COR-L47 (cell line): ENCODE measurements at regions not wholly inside any gene's neighbourhood (a gene's known extent, or its start where the extent isn't known, plus 50 kb on each side); places are given as distances from the start of the nearest gene placed in this dataset.
"Not testable (repeated sequence)": the region's sequence is repeated elsewhere in the genome, so short reads cannot be mapped to it uniquely, and the experiment has no call there.

Source experiments
- DNase-seq: peaks from one replicate; lab custom pipeline; 2025; lab: John Stamatoyannopoulos, UW

DNA sequence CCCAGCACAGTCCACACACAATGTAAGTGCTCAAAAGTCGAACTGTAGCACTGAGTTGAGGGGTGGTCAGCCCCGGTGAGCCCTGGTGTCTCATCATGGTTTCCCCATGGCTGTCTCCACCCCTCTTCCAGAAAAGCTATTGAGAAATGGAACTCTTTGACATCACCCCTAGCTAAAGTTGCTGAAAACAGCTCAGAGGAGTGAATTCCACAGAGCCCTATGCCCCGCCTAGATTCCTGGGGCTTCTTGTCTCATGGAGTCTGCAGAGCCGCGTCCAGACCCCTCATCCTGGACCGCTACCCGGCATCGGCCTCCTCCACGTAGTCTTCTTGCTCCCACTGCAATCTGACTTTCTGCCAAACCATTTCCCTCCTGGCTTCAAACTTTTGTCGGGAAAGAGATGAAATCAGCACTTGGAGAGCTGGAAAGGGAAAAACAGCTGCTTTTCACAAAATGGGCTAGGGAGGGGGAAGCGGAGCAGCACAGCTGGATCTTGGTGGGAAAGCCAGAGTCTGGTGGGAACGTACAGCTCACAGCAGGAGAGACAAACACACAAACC lies 132.2 kb downstream of the SNX5 start:
- no peak for DNase-seq

DNA sequence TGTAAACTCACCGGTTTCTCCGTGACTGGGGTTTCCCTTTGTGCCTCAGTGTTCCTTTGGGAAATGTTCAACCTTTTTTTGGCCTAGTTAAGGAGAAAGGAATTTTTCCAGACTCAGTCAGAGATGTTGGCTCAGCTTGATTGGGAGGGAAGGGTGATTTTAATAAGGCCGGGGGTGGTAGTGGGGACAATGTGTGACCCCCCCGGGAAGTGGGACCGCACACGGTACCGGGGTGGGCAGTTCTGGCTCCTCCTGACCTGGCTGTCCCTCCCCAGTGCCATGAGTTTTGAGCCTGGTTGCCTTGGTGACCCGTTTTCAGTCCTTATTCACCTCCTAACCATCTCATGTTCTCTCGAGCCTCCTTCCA lies 132.7 kb downstream of the SNX5 start:
- DNase-seq = no peak

DNA sequence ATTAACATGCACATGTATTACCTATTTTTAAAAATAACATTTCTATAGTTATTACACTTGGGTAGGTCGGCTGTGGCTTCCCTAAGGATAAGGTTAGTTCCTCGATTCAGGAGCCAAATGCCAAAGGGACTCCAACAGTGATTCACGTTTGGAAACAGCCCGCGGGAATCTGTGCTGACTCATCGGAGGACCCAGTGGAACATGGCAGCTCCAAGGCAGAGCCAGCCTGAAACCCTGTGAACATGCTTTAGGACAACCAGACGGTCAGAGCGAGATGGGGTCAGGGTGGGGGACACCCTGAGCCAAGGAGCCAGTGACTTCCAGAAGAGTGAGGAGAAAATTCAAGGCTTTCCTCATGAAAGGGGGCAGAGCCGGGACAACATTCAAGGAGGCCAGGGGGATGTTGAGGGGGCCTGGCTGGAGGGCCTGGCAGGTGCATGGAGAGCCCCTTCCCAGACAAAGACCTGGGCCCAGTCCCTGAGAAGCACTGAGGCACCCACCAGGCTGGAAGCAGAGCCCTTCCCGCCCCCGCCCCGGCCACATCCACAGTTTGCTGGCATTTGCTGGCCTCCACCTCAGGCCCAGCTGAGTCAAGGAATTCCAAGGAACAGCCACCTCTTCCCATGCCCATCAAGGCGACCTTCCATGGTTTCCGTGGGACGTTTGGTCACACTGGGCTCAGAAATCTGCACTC lies 133.2 kb downstream of the SNX5 start:
- DNase-seq = no peak

DNA sequence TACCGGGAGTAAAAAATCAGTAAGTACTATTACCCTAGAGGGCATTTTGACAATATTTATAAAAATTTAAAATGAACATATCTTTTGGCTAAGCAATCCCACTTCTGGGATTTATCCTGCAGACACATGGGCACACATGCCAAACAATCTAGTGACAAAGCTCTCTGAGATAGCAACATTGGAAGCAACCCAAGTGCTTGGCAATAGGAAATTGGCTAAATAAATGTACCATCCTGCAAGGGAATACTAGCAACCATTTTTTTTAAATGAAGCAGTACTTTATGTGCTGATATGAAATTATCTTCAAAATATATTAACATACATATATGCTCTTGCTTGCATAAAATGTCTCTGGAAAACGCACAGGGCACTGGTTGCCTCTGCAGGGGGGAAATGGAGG lies 133.8 kb downstream of the SNX5 start:
- DNase-seq = no peak

DNA sequence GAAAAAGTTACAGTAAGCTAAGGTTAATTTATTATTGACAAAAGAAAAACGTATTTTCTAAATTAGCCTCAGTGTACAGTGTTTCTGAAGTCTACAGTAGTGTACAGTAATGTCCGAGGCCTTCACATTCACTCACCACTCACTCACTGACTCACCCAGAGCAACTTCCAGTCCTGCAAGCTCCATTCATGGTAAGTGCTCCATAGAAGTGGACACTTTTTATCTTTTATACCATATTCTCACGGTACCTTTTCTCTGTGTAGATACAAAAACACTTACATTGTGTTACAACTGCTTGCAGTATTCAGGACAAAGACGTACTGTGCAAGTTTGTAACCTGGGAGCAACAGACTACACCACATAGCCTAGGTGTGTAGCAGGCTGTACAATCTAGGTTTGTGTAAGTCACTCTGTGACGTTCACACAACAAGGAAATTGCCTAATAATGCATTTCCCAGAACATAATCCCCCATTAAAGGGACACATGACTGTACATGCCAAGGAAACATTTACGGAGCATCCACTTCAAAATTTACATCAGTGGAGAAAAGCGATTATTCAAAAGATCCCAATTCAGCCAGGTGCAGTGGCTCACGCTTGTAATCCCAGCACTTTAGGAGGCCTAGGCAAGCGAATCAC lies 133.4 kb downstream of the BANF2 start:
- no peak for DNase-seq

DNA sequence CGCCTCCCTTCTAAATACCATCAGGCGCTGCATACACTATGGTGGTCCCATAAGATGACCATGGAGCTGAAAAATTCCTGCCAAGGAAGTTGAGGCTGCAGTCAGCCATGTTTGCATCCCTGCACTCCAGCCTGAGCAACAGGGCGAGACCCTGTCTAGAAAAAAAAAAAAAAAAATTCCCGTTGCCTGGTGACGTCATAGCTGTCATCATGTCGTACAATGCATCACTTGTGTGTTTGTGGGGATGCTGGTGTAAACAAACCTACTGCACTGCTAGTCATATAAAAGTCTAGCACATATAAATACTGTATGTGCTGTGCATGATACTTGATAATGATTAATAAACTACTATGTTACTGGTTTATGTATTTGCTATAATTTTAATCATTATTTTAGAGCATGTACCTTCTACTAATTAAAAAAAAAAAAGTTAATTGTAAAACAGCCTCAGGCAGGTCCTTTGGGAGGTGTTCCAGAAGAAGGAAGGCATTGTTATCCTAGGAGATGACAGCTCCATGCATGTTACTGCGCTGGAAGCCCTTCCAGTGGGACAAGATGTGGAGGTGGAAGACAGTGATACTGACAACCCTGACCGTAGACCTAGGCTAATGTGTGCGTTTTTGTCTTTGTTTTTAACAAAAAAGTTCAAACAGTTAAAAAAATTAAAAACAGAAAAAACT lies 132.6 kb downstream of the BANF2 start:
- no peak for DNase-seq

DNA sequence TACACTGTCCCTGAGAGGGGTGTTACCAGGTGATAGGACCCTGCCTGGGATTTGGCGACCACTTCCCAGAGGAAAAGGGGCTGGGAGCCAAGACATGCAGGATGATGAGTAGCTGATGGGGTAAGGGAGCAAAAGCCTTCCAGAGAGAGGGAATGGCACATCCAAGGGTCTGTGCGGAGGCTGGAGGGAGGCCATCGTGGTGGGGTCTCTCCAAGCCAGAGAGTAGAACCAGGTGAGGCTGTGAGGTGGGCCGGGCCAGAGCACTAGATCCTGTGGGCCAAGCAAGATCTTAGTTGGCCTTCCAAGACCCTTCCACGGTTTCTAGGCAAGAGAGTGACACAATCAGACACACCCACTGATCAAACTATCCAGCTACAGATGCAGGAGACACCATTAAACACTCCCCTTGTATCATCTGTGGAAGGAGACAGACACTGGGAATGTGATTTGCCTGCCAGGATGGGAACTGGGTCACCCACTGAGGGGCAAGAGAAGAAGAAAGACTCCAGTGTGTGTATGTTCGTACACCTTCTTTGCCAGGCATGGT lies 128.9 kb downstream of the BANF2 start:
- no peak for DNase-seq

DNA sequence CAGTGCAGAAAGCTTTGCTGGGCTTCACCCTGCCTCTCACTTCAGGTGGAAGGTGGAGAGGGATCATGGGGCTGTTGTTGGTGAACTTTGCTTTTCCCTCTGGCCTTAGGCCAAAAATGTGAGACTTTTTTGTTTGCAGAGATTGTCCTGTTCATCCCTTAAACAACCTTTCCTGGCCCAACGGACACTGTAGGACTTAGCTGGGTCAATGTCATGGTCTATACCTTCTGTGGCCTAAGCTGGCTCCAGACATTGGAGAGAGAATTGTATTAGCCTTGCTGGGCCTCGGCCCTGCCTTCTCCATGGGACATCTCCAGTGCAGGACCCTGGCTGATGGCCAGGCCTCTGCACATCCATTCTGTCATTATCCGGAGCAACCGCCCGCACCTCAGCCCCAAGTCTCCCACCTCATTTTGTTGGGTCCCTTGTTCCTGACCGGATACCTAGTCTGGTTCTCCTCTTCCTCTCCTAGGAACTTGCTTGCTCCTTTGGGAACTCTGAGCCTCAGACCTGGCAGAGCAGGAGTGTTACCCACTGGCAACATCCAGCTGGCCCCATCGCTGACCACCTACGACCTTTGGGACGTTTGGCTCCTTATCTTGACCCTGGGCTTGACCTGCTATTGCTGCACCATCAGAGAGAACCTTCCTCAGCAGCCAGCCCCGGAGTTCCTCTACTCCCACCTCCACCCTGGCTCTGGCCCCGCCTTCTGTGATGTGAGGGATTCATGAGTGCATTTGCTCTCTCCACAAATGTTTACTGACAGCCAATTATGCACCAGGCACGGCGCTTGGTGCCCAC lies 128.2 kb downstream of the BANF2 start:
- DNase-seq = no peak

DNA sequence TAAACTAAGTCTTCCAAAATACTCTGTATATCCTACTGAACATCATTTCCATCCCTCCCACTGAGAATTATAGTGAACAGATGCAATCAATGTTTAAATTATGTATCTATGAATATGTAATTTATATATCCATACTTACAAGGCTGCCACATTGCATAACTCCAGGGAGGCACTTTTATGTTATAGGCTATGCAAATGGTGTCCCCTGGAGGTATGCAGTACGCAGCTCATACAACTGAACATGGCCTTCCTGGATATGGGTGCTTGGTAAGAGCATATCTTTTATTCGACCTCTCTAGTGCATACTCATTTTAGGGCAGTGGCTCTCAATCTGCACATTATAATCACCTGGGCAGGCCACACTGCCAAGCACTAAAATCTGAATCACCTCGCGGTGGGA lies 127.3 kb downstream of the BANF2 start:
- DNase-seq = no peak

DNA sequence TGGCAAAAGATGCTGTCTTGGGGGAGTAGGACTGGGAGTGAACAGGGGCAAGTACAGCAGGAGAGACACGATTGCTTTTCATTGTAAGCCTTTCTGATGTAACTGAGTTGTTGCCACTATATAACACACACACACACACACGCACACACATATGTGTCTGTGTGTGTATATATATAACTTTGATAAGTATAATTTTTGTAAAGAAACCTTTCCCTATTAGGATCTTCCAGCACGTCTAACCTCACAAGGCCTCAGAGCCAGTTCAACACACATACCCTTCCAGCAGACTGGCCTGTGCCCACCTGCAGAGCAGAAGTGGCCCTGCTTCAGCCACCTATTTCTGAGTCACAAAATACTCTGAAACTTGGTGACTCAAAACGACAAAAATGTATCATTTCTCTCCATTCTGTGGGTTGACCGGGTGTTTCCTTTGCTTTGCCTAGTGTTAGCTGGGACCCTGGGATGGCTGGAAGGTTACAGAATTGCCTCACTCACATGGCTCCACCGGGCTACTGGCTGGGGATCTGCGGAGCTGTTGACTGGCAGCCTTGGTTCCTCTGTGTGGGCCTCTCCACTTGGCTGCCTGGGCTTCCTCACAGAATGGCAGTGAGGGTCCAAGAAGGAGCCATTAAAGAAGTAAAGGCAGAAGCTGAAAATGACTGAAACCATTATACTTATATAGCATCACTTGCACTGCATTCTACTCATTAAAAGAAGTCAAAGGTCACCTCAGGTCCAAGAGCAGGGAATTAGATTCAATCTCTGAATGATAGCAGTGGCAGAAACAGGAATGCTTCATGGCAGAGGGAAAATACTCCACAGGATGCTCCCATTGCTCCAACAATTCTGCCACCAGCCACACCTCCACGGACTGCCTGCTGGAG lies 126.4 kb downstream of the BANF2 start:
- no peak for DNase-seq

DNA sequence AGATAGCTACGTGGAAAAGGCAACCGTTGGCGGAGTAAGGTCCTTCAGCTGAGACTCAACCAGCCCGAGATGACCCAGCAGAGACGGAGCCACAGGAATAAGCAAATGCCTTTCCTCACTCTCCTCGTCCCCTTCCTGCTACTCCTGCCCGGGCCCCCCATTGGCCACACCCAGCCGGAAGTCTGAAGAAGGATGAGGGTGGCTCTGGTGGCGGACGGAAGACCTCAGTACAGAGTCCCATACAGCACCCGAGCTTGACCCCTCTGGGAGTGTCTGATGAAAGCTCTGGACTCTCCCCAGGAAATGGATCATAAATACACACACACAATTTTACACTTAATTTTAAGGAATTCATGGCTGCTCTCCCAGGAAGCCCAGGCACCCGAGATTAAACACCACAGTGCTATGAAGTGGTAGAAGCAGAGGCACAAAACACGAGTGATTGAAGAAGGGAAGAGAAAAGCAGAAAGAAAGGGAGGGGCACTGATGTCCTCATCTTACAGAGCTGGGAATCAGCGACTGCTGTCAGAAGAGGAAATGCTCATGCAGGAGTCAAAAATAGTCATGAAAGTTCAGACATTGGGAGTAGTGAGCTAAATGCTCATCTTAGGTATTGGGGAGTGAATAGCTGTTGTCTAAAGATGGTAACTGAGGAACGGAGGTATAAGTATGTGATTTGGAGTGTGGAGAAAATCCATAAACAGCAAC lies 125.6 kb downstream of the BANF2 start:
- no peak for DNase-seq

DNA sequence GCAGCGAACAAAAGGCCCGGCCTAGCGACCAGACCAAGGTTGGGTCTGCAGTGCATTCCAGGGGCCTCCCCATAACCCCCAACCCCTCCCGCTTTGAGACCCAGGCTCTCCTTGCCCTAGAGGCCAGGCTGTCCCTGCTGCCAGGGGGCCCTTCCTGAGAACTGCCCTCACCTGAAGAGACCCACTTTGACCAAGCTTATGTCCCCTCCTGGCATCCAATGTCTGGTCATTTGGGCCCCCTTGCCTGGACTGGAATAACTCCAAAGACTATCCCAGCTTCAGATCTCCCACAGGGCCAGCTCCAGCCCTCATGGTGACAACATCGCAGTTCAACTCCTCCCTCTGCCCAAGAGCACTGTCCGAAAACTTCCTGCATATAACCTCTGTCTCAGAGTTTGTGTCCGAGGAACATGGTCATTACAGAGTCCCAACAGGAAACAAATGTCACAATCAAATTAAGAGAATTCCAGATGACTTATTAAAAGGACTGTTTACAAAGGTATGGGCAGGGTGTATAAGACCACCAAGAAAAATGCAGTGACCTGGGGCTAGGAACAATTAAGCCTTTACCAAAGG lies 125.0 kb downstream of the BANF2 start:
- DNase-seq = no peak

DNA sequence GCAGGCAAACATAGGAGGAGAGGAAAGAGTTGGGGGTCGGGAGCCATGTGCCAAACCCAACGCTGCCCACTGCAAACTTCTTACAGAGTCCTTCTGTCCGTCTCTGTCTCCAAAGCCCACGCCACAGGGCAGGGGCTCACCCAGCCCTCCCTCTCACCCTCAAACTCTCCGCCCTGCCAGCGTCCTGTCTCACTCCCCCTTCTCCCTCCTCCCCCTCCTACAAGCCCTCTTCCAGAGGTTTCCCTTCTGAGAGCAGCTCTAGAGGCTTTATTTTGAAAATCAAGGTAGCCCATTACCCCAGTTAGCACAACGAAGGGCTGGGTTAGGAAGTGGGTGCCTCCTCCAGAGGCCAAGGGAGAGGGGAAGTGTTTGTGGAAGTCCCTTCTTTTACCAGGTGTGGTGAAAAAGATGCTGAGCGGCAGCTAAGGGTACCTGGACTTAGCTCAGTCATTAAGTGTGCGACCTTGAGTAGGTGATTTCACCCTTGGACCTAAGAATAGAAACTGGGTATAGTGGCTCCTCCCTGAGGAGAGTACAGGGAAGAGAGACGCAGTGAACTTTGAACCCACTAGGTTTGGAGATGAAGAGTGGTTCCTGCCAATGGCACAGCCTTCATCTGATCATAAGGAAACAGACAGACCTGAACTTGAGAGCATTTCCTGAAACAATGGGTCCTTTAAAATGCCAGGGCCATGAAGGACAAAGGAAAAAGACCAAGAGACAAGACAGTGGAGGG lies 123.8 kb downstream of the BANF2 start:
- DNase-seq = no peak

DNA sequence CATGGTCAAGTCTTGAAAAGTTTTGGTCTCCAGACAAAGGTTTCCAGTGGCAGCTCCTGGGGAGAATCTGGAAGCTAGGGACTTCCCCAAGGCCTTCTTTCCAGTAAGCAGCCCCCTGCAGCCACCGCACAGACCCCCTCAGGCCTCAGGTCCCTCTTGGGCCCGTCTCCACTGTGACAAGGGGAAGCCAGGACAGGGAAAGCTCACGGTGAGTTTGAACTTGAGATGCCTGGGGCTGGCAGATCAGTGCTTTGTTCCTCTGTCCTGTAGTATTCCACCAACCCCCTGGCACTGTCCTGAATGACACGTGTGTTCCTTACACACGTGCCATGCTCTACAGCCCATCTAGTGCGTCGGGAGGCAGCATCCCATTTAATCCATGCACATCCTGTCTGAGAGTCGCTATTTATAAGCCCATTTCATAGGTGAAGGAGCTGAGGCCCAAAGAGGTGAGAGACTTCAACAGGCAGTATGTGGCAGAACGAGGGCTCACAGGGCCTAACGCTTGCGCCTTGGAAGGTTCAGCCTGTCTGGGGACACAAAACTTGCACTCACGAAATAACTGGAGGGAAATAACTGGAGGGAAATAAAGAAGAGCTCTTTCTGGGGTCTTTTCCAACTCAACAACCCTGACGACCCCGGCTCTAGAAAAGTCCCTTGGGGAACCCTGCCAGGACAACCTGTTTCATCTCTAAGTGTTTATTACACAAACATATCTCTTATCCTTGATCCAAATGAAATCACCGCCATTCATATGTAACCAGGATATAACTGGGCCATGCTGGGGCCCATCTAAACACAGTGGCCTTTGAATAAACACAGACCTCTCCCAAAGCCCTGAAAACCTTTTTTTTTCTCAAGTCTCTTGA lies 123.0 kb downstream of the BANF2 start:
- DNase-seq = no peak

DNA sequence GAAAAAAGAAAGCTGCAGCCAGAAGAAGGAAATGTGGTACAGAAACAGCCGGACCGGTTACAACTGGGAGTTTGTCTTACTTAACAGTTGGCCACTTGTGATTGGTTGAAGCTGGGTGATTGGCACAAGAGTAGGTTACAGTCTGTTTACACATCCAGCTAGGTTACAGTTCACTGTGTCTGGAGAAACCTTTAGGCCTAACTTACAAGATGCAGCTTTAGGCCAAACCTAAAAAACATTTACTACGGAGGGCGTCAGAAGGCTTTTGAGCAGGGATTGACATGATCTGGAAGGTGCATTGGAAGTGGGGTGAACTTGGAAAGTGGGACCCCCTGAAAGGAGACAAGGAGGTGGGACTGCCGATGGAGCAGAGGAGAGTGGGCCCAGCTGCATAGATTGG lies 122.3 kb downstream of the BANF2 start:
- no peak for DNase-seq

DNA sequence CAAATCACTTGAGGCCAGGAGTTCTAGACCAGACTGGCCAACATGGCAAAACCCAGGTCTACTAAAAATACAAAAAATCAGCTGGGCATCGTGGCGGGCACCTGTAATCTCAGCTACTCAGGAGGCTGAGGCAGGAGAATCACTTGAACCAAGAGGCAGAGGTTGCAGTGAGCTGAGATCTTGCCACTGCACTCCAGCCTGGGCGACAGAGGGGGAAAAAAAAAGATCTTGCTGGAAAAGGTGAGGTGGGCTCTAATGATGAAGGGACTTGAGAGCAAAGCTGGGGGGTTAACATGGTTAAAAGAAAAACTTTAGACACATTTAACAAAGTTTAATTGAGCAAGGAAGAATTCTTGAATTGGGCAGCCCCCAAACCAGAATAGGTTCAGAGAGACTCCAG lies 121.8 kb downstream of the BANF2 start:
- DNase-seq = not testable (repeated sequence)

DNA sequence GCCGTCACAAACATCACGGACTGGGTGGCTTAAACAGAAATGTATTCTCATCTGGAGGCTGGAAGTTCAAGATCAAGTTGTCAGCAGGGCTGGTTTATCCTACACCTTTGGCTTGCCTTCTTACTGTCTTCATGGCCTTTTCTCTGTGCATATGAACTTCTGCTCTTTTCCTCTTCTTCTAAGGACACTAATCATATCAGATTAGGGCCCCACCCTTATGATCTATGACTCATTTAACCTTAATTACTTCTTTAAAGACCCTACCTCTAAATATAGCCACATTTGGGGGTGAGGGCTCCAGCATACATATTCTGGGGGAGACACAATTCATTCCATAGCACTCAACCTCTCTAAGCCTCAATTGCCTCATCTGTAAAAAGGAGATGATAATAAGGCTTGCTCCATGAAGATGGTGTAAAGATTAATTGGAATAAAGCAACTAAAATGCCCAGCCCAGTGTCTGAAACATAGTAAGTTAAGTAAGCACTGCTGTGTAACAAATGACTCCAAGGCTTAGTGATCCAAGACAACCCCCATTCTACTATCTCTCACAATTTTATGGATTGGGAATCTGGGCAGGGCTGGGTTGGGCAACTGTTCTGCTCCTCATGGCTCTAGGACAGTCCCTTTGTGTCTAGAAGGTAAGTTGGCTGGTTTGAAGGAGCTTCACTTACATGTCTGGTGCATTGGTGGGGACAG lies 119.8 kb downstream of the BANF2 start:
- DNase-seq = no peak

DNA sequence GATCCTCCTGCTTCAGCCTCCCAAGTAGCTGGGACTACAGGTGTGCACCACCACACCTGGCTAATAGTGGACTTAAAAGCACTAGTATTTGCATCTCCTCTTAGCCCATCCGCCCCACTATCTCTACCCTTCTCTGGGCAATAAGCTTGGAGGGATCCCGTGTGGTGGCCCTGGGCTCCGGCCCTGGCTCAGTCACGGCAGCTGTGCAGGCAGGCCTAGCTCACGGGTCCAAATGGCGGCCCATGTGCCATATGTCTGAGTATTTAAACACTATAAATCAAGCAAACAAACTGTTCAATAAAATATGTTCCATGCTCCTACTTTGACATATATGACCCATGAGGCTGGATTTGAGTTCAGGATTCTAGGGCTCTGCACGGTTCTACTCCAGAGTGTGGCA lies 118.4 kb downstream of the BANF2 start:
- DNase-seq = no peak
